ENCODE measurements at regions not wholly inside any gene's neighbourhood (a gene's known extent, or its start where the extent isn't known, plus 50 kb on each side); places are given as distances from the start of the nearest gene placed in this dataset.
"Not testable (repeated sequence)": the region's sequence is repeated elsewhere in the genome, so short reads cannot be mapped to it uniquely, and the experiment has no call there.

DNA sequence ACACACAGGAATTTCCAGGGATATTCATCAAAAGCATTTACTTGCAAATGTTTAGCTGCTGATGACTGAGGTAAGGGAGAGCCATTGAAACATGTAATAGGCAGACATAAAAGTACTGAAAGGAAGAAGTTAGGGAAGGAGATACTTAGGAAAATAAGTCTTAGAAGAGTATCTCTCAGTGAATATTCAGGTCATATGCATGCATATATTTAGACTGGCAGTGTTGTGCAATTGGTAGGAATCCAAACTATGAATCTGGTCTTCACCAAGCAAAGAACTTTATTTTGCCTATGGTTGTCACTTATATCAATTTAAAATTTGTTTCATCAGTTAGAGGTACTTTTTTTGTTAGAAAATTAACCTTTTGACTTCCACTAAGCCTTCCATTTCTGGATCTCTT lies 1490.7 kb downstream of the SUCLG1 start:
- DNase-seq (ENCODE audit: low spot score): peak; percentile 2

GRCh38 chr2:82964341-82964740 lies 1494.7 kb downstream of the SUCLG1 start:
- no peak for DNase-seq (ENCODE audit: low spot score)

DNA sequence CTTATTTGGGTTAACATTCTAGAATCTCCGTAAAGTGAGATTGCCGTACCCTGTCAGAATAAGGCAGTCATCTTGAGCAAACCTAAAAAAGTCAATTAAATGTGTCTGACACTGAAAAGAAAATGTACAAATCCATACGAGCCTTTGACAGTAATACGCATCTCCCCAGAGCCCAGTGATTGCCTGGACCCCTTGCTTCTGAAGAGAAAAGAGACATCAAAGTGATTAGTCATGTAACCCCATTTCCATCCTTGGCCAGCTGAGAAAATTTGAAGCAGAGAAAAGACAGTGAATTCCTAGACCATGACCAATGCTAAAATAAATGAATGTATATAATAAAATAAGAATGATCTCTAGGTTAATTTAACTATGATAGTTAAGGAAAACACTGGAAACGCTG lies 1499.4 kb downstream of the SUCLG1 start:
- DNase-seq (ENCODE audit: low spot score): no peak

DNA sequence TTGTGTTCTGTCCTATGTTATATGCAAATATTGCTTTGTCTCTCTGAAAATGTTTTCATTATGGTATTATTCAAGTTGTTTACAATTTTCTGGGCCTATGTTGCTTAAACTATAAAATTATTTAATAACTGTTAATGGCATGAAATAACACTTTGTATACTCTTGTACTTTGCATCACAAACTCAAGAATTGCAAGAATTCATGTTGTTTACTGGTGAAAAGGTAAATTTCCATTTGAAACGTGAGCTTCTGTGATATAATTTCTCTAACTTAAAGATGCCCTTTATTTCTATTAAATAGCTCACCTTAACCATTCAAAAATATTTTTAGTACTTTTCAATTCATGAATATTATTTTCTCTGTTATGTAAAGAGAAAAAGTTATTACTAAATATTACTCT lies 1504.2 kb downstream of the SUCLG1 start:
- no peak for DNase-seq (ENCODE audit: low spot score)

DNA sequence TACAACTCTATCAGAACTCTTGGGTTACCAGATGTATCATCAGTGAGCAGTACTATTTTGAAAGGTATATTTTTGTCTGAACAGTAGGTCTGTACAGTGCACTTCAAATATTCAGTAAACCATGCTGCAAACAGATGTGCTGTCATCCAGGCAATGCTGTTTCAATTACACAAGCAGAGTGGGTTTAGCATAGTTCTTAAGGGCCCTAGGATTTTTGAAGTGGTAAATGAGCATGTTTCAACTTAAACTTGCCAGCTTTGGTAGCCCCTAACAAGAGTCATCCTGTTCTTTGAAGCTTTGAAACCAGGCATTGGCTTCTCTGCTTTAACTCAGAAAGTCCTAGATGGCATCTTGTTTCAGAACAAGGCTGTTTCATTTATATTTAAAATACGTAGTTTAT lies 1519.9 kb downstream of the SUCLG1 start:
- no peak for DNase-seq (ENCODE audit: low spot score)

DNA sequence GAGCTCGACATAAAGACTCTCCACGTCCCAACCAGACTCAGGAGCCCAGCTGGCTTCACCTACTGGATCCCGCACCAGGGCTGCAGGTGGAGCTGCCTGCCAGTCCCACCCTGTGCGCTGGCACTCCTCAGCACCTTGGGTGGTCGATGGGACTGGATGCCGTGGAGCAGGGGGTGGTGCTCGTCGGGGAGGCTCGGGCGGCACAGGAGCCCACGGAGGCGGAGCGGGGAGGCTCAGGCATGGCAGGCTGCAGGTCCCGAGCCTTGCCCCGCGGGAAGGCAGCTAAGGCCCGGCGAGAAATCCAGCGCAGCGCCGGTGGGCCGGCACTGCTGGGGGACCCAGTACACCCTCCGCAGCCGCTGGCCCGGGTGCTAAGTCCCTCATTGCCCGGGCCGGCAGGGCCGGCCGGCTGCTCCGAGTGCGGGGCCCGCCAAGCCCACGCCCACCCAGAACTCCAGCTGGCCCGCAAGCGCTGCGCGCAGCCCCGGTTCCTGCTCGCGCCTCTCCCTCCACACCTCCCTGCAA lies 1520.7 kb downstream of the SUCLG1 start:
- not testable (repeated sequence) for DNase-seq (ENCODE audit: low spot score)

GRCh38 chr2:82913566-82913965 lies 1545.5 kb downstream of the SUCLG1 start:
- no peak for DNase-seq (ENCODE audit: low spot score)

DNA sequence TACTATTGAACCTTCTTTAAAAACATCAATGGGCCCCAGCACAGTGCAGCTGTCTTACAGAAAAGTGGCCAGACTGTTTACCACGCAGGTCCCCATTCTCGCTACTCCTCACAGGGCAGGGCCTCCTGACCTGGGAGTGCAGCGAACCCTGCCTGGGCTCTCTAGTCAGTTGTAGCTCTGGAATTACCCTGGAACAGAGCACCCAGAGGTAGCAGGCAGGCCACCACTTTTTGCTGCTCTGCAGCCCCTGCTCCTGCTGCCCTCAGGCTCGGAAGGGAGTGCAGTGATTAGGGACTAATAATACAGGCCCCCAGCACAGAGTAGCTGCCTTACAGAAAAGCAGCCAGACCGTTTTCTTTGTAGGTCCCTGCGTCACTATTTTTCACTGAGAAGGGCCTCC lies 1563.0 kb downstream of the SUCLG1 start:
- no peak for DNase-seq (ENCODE audit: low spot score)

DNA sequence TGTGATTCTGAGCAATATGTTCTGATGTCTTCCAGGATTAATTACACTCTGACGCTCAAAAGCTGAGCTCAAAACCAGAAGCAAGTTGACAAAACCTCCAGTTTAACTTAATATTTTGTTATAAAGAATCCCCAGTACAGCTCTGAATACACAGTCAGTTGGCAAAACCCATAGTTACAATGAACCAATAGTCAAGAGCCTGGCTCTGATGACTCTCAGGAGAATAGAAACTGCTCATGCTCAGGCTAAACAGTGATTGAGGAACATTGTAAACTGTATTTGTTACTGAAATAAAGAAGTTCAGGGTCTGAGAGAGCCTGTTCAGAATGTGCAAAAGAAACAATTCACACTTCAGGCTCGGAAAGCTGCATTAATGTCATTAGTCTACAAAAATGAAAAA lies 1565.9 kb downstream of the SUCLG1 start:
- DNase-seq (ENCODE audit: low spot score): no peak

DNA sequence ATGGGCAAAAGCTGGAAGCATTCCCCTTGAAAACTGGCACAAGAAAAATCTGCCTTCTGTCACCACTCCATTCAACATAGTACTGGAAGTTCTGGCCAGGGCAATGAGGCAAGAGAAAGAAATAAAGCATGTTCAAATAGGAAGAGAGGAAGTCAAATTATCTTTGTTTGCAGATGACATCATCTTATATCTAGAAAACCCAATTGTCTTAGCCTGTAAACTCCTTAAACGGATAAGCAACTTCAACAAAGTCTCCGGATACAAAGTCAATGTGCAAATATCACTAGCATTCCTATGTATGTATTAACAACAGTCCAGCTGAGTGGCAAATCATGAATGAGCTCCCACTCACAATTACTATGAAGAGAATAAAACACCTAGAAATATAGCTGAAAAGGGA lies 1579.3 kb downstream of the SUCLG1 start:
- DNase-seq (ENCODE audit: low spot score): no peak

GRCh38 chr2:82875858-82876257 lies 1583.2 kb downstream of the SUCLG1 start:
- no peak for DNase-seq (ENCODE audit: low spot score)

GRCh38 chr2:82857967-82858366 lies 1601.1 kb downstream of the SUCLG1 start:
- DNase-seq (ENCODE audit: low spot score): no peak

DNA sequence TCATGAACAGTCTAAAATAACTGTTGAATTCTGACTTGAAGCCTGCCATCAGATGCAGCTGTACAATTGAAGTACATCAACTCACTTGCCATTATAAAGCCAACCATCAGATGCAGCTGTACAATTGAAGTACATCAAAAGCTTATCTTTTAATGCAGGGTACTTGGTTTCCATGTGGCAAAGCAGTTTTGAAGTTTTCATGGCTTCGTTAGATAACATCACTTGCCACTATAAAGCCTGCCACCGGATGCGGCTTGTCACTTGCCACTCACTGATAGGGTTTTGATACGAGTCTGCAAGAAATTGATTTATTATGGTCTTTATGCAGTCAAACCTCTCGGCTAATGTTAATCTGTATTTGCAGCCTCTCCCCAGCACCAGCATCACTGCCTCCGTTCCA lies 1605.8 kb downstream of the SUCLG1 start:
- DNase-seq (ENCODE audit: low spot score): no peak

DNA sequence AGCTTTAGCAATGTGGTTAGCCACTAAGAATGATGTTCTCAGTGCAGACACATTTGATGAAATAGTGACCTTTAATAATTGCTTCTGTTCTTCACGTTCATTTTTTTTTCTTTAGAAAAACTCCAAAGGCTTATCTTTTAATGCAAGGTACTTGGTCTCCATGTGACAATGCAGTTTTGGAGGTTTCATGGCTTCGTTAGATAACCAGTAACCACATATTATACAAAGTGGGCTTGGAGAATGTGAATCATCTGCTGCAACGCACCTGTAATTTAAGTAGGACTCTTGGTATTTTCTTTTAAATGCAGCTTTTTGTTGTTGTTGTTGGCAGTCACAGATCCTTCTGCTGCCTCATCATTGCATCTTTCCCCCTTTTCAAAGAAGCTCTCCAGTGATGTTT lies 1606.3 kb downstream of the SUCLG1 start:
- DNase-seq (ENCODE audit: low spot score): no peak

GRCh38 chr2:82848285-82848684 lies 1610.8 kb downstream of the SUCLG1 start:
- no peak for DNase-seq (ENCODE audit: low spot score)

- DNase-seq (ENCODE audit: low spot score): no peak
Observed at GRCh38 chr2:82839036-82839435, 1620.0 kb downstream of the SUCLG1 start.

GRCh38 chr2:82837588-82838304 lies 1621.3 kb downstream of the SUCLG1 start:
- DNase-seq (ENCODE audit: low spot score): peak; percentile 7

DNA sequence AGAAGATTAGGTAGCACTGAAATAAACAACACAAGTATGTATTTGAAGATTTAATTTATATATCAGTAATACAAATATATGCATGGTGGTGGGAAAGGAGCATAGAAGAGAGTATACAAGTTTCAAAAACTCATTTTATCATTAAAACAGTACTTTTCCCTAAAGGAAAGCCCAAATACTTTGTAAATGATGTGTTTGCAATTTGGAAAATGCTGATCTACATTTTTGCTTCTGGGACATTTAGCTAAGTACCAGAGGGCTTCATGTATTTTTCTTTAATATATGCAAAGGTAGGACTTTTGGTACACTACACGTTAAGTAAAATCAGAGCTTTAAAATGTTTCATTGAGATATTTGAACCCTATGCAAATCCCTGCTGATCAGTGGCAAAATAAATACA lies 1624.2 kb downstream of the SUCLG1 start:
- DNase-seq (ENCODE audit: low spot score): no peak

- DNase-seq (ENCODE audit: low spot score): no peak
Observed at GRCh38 chr2:82827426-82827825, 1631.7 kb downstream of the SUCLG1 start.

GRCh38 chr2:82826437-82826836 lies 1632.6 kb downstream of the SUCLG1 start:
- DNase-seq (ENCODE audit: low spot score): no peak

DNA sequence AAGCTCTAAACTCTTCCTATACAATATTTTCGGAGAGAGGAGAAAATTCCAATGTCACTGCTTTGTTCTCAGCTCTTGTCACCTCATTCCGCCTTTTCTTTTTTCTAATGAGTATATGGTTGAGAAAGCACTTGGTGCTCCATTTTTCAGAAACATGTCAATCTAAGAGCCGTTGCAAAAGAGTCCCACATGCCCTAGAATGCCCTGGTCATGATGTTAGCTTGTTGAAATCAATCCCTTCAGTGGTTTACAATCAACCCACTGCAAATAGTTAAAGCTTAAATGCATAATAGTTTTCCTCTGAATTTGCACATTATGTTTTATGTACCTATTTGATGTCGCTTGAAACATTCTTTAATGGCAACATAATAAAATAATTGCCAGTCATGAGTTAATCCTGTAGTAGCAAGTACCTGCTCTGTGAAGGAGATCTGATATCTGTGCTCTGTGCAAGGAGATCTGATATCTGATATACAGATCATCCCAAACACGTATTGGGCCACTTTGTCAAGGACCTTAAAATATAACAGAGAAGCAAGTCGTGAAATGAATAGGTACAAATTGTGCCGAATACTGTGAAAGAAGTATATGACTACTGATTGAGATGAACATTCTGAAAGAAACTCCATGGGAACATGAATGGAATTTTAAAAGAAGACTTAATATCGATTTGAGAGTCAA lies 1633.5 kb downstream of the SUCLG1 start:
- DNase-seq (ENCODE audit: low spot score): no peak

GRCh38 chr2:82823892-82824291 lies 1635.2 kb downstream of the SUCLG1 start:
- DNase-seq (ENCODE audit: low spot score): no peak

GRCh38 chr2:82819951-82820350 lies 1639.1 kb downstream of the SUCLG1 start:
- DNase-seq (ENCODE audit: low spot score): no peak

GRCh38 chr2:82814146-82814545 lies 1644.9 kb downstream of the SUCLG1 start:
- DNase-seq (ENCODE audit: low spot score): no peak

Measured in hepatic stellate cell (primary cell).